HFF-Myc (cell line): ENCODE measurements at regions not wholly inside any gene's neighbourhood (a gene's known extent, or its start where the extent isn't known, plus 50 kb on each side); places are given as distances from the start of the nearest gene placed in this dataset.

Experiments used
- DNase-seq: peaks from one replicate; pipeline ENCODE4 v3.0.0-alpha.2; 2011; ENCODE audit warnings: low read depth; ENCODE audit errors: extremely low read depth
- H3K4me3 ChIP-seq: replicated peaks from 2 replicates; pipeline ENCODE4 v1.5.1; 2011; ENCODE audit warnings: low read depth, mild to moderate bottlenecking, control low read depth, low read length
- CTCF ChIP-seq: IDR thresholded peaks from 2 replicates; pipeline ENCODE4 v1.5.1; 2012; ENCODE audit warnings: mild to moderate bottlenecking, low read depth, low read length, control low read depth; ENCODE audit errors: missing control alignments

GRCh38 chr13:64283926-64284325 lies 2868.3 kb upstream of the PCDH20 start:
- no peak for DNase-seq
- H3K4me3 ChIP-seq = no peak overlapping the region

GRCh38 chr13:64278493-64278892 lies 2862.8 kb upstream of the PCDH20 start:
- TF ChIP-seq CTCF = no peak

More at GRCh38 chr13:64283926-64284325, 2868.3 kb upstream of the PCDH20 start:
- TF ChIP-seq CTCF = no peak

GRCh38 chr13:64277097-64277496 lies 2861.4 kb upstream of the PCDH20 start:
- H3K4me3 ChIP-seq = no peak overlapping the region
- no peak for DNase-seq
- TF ChIP-seq CTCF = no peak

More at GRCh38 chr13:64278493-64278892, 2862.8 kb upstream of the PCDH20 start:
- H3K4me3 ChIP-seq = no peak overlapping the region
- no peak for DNase-seq

GRCh38 chr13:64276232-64276631 lies 2860.6 kb upstream of the PCDH20 start:
- DNase-seq = no peak
- no peak overlapping the region for H3K4me3 ChIP-seq
- no peak for TF ChIP-seq CTCF

- no peak for TF ChIP-seq CTCF
- no peak for DNase-seq
- no peak overlapping the region for H3K4me3 ChIP-seq
Observed at GRCh38 chr13:64274481-64275217, 2859.0 kb upstream of the PCDH20 start.

- H3K4me3 ChIP-seq = no peak overlapping the region
- no peak for TF ChIP-seq CTCF
- no peak for DNase-seq
Observed at GRCh38 chr13:64273780-64274179, 2858.1 kb upstream of the PCDH20 start.

GRCh38 chr13:64272681-64273080 lies 2857.0 kb upstream of the PCDH20 start:
- no peak overlapping the region for H3K4me3 ChIP-seq
- no peak for TF ChIP-seq CTCF
- DNase-seq = no peak
